Choroid plexus epithelial cell (primary cell): ENCODE measurements at regions not wholly inside any gene's neighbourhood (a gene's known extent, or its start where the extent isn't known, plus 50 kb on each side); places are given as distances from the start of the nearest gene placed in this dataset.

ENCODE experiments used
- DNase-seq: peaks from one replicate; pipeline ENCODE4 v3.0.0-alpha.2; 2010; ENCODE audit warnings: low read depth
- H3K4me3 ChIP-seq: 2 replicates; pipeline ENCODE4 v1.5.1; 2011; ENCODE audit warnings: low read depth, mild to moderate bottlenecking, control low read depth, low read length, moderate library complexity
- TF ChIP-seq, protein P1 (sequence below): conservative IDR thresholded peaks from 2 replicates; pipeline ENCODE4 v1.5.1; 2011; ENCODE audit warnings: low read depth, mild to moderate bottlenecking, control low read depth, inconsistent platforms, low read length, moderate library complexity

DNA sequence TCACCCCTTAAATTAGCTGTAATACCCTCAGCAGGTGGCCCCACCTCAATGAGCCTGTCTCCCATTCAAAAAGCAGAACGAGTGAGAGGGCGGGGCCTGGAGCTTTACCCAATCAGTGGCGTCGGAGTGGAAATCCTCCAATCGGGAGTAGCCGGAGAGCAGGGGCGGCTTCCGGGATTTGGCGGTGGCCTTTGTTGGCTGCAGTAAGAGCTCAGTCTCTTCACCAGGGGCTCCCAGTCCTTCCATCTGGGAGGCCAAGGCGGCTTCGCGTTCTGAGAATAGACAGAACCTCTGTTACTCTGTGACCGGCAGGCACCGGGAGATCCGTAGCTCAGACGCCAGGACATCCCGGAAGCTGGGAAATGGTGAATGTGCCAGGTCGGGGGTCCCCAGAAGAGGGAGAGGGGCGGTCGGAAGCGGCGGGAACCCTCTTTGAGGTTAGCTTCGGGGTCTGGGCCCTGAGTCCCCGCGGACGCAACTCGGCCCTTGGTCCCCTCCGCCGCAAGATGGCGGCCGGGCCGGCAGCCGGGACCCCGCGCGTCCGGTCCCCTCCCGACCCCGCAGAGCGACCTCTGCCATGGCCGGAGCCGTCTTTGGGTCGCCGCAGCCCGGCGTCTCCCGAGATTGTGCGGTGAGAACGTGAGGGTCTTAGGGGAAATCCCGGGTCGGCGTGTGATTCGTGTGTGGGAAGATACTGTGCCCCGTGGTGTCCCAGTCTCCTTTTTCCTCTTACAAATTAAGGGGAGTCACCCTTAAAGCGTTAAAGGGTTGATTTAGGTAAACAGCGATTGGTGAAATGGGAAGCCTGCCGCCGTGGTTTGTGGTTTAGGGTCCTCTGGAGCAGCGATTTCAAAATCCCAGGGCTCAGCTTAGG is 160.3 kb upstream of the ZNF267 start:
- TF ChIP-seq, protein P1, sequence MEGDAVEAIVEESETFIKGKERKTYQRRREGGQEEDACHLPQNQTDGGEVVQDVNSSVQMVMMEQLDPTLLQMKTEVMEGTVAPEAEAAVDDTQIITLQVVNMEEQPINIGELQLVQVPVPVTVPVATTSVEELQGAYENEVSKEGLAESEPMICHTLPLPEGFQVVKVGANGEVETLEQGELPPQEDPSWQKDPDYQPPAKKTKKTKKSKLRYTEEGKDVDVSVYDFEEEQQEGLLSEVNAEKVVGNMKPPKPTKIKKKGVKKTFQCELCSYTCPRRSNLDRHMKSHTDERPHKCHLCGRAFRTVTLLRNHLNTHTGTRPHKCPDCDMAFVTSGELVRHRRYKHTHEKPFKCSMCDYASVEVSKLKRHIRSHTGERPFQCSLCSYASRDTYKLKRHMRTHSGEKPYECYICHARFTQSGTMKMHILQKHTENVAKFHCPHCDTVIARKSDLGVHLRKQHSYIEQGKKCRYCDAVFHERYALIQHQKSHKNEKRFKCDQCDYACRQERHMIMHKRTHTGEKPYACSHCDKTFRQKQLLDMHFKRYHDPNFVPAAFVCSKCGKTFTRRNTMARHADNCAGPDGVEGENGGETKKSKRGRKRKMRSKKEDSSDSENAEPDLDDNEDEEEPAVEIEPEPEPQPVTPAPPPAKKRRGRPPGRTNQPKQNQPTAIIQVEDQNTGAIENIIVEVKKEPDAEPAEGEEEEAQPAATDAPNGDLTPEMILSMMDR: no peak
- DNase-seq: peak; percentile 96
- peak overlapping the region; percentile 93 for H3K4me3 ChIP-seq

DNA sequence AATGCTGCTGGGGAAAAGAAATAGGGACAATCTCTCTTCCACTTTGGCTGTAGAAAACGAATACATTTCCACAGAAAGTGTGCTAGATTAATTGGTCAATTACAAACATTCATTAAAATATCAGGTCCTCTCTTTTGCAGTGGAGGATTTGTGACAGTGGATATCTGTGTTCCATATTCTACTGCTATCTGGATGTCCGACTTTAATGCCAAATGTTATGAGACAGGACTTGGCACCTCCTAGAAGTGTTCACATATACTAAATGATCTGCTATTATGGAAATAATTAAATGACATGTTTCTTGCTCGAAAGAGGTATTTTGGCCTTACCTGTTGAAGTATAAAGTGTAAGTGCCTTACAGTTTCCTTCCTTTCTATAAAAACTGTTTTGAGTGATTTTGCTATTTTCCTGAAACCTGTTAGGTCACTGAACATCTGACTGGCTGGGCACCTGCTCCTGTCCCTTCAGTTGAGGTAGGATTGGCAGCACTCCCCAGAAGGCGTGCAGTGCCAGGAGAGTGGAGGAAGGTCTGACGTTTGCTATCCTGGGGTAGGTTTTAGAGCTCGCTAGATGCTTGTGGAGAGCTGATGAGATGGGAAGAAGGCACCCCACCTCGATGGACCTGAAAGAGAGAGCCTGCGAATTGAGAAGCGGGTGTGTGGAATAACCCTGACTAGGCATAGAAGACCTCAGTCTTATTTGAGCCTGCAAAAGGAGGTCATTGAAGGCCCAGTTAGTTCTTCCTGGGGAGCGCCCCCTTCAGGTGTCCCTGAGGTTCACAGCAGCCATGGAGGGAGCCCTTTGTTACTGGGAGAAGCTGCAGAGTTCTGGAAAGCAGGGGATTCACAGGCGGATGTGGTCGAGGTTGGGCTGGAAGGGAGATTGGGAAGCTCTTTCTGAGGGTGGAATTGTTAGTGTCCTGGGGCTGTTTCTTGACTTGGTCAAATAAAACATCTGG is 159.4 kb upstream of the ZNF267 start:
- H3K4me3 ChIP-seq: peak overlapping the region; percentile 93
- TF ChIP-seq, protein P1: peak; percentile 51
- DNase-seq: no peak

DNA sequence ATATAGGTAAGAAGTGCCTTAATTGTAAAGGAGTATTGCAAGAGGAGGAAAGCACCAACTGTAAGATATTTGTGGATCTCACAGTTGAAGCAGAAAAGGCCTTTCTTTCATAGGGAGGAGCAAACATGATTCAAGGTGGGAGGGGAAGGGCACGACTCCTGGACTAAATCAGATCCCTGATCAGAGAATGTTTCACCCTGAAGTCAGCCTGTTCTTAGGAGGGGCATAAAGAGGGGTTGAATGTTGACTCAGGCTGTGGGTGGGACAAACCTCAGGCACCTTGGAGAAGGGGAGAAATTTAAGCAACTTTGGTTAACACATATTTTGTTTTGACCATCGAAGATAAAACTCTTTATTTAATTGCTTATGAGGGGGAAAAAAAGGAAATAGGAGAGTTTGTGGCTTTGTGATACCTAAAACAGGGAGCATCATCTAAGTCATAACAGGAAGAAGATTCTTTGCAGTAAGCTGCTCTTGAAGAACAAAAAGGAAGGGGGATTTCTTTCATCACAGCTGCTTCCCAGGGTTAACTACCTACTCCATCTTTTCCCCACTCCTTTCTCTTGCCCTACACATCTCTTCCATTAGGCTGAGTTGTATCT is 158.6 kb upstream of the ZNF267 start:
- no peak overlapping the region for H3K4me3 ChIP-seq
- TF ChIP-seq, protein P1: no peak
- no peak for DNase-seq

DNA sequence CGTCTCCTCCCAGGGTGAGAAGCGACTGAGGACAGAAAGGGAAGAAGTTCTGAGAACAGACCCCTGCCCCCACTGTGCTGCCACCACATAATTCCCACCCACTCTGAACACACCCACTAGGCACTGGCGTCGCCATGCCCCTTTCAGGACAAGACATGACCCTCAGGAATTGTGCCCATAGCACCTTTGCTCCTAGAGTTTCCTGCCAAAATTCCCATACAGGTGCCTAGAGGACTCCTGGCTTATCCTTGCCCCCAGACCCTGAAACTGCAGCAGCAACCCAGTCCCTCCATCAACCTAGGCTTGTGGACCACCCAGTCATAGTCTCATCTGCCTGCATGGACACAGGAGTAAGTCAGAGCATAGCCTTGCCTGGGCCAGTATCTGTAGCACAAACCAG is 157.7 kb upstream of the ZNF267 start:
- H3K4me3 ChIP-seq: no peak overlapping the region
- DNase-seq: no peak
- TF ChIP-seq, protein P1: no peak

DNA sequence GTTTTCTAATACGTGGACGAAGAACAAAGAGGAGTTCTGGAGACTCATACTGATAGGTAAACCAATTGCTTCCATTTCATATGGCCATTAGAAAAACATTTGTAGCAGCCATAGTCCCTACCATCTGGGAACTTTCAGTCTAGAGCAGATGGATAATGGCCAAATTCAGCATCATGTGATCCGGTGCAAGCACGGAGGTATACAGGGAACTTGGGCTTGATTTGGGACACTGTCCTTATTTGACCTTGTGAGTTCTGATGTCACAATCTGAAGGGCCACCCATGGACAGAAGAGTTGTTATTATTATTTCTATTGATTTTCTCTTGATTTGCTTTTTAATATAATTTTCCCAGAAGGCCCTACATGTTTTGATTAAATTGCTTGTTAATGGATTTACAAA is 154.6 kb upstream of the ZNF267 start:
- no peak for DNase-seq
- H3K4me3 ChIP-seq: no peak overlapping the region
- TF ChIP-seq, protein P1: no peak

DNA sequence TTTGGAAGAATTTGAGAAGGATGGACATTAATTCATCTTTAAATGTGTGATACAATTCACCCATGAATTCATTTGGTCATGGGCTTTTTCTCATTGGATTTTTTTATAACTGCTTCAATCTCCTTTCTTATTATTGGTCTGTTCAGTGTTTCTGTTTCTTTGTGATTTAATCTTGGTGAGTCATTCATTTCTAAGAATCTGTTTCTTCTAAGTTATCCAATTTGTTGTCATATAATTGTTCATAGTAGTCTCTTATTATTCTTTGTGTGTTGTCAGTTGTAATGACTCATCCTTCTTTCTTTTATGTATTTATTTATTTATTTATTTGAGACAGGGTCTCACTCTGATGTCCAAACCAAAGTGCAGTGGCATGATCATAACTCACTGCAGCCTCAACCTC is 146.1 kb upstream of the ZNF267 start:
- TF ChIP-seq, protein P1: no peak
- no peak overlapping the region for H3K4me3 ChIP-seq
- DNase-seq: no peak
